ENCODE measurements at regions not wholly inside any gene's neighbourhood (a gene's known extent, or its start where the extent isn't known, plus 50 kb on each side); places are given as distances from the start of the nearest gene placed in this dataset.

DNA sequence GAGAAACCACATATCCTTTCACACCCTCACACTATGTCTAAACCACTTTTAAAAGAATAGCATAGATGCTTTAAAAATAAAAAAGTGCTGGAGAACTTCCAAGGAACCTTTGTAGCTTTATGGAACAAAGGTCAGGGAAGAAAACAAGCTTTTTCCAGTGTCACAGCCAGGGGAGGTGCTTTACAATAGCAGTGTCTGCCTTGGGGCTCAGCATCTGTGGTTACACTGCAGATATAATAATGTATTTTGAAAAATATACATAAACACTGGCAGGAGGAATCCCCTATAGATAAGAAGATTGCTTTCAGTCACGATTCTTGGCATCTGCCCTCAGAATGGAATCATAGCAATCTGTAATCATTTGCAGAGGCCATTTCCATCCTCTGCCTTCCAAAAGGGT is 362.4 kb upstream of the LRRC3B start:
- no peaks in the 10 kb centered on the region for H3K27me3 ChIP-seq (ENCODE audit: control insufficient read depth in 4 of 4, insufficient read depth in 4 of 4, low read length in 3 of 4)
- no peaks in the 10 kb centered on the region for H3K36me3 ChIP-seq (ENCODE audit: control insufficient read depth in 4 of 4, insufficient read depth in 3 of 4, low read depth in 1 of 4, low read length in 3 of 4)
- peaks cover 0 to 7% (median 0%) of the 10 kb centered on the region in 4 donors for H3K4me1 ChIP-seq (ENCODE audit: control insufficient read depth in 4 of 4, insufficient read depth in 4 of 4, low read length in 3 of 4)
- 24% methylated on average over 1 of the region's 1 CpG for WGBS
- H3K27ac ChIP-seq (ENCODE audit: low read depth in 1 of 2, low read length in 2 of 2) = no peak overlapping the region
- peaks cover 0 to 3% (median 0%) of the 10 kb centered on the region in 4 donors for H3K9me3 ChIP-seq (ENCODE audit: control insufficient read depth in 4 of 4, low read length in 3 of 4)
- DNase-seq (ENCODE audit: low spot score) = no peak
- no peak overlapping the region for H3K4me3 ChIP-seq (ENCODE audit: low read depth in 1 of 3, low read length in 3 of 3)
- TF ChIP-seq HNF4G (IDR thresholded peaks at IDR 0.05) (no peak), CTCF (IDR thresholded peaks at IDR 0.05; ENCODE audit: low read depth, low read length, missing input control) (no peak), YY1 (IDR thresholded peaks at IDR 0.05) (no peak), RXRA (IDR thresholded peaks at IDR 0.05) (peak in 1 of 2 donors; percentile 30), RAD21 (IDR thresholded peaks at IDR 0.05) (no peak)
- no peak overlapping the region for H3K9ac ChIP-seq (ENCODE audit: low read depth in 1 of 2, low read length in 2 of 2)

DNA sequence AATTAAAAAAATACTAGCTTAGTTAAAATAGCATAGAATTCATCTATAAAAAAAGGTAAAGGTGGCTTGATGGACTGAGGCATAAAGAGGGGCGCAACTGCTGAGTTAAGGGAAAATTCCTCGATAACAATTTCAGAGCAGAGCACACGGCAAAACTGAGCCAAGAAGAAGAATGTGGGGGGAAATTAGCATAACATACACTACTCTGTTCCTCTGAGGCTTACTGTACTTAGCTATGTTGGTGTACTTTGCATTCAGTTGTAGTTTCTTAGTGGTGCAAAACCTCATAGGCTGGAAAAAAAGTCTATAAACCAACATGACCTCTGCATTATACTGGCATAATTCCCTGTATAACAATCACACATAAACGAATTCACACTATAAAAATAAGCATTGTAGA is 357.9 kb upstream of the LRRC3B start:
- no peak for TF ChIP-seq ZBTB33 (IDR thresholded peaks at IDR 0.05)
- no peak for TF ChIP-seq GABPA (IDR thresholded peaks at IDR 0.05 in 1 of 2, conservative IDR thresholded peaks at IDR 0.05 in 1 of 2)
- no peak for TF ChIP-seq HNF4G (IDR thresholded peaks at IDR 0.05)
- TF ChIP-seq, protein P1, sequence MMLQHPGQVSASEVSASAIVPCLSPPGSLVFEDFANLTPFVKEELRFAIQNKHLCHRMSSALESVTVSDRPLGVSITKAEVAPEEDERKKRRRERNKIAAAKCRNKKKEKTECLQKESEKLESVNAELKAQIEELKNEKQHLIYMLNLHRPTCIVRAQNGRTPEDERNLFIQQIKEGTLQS (IDR thresholded peaks at IDR 0.05) = no peak
- TF ChIP-seq, protein P2, sequence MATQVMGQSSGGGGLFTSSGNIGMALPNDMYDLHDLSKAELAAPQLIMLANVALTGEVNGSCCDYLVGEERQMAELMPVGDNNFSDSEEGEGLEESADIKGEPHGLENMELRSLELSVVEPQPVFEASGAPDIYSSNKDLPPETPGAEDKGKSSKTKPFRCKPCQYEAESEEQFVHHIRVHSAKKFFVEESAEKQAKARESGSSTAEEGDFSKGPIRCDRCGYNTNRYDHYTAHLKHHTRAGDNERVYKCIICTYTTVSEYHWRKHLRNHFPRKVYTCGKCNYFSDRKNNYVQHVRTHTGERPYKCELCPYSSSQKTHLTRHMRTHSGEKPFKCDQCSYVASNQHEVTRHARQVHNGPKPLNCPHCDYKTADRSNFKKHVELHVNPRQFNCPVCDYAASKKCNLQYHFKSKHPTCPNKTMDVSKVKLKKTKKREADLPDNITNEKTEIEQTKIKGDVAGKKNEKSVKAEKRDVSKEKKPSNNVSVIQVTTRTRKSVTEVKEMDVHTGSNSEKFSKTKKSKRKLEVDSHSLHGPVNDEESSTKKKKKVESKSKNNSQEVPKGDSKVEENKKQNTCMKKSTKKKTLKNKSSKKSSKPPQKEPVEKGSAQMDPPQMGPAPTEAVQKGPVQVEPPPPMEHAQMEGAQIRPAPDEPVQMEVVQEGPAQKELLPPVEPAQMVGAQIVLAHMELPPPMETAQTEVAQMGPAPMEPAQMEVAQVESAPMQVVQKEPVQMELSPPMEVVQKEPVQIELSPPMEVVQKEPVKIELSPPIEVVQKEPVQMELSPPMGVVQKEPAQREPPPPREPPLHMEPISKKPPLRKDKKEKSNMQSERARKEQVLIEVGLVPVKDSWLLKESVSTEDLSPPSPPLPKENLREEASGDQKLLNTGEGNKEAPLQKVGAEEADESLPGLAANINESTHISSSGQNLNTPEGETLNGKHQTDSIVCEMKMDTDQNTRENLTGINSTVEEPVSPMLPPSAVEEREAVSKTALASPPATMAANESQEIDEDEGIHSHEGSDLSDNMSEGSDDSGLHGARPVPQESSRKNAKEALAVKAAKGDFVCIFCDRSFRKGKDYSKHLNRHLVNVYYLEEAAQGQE (IDR thresholded peaks at IDR 0.05) = no peak
- TF ChIP-seq RXRA (IDR thresholded peaks at IDR 0.05) = no peak
- no peak for TF ChIP-seq JUND (IDR thresholded peaks at IDR 0.05)
- no peak for TF ChIP-seq SP1 (IDR thresholded peaks at IDR 0.05)
- no peak for TF ChIP-seq HNF4A (conservative IDR thresholded peaks at IDR 0.05)
- TF ChIP-seq YY1 (IDR thresholded peaks at IDR 0.05) = no peak
- no peak for TF ChIP-seq NR2F2 (IDR thresholded peaks at IDR 0.05)
- no peak for TF ChIP-seq RAD21 (IDR thresholded peaks at IDR 0.05)
- no peak for TF ChIP-seq TAF1 (conservative IDR thresholded peaks at IDR 0.05)
- no peak for TF ChIP-seq FOXA1 (IDR thresholded peaks at IDR 0.05)
- no peak for TF ChIP-seq EGR1 (IDR thresholded peaks at IDR 0.05; ENCODE audit: low read depth in 2 of 2)
- no peak for TF ChIP-seq MAX (IDR thresholded peaks at IDR 0.05)
- TF ChIP-seq CTCF (IDR thresholded peaks at IDR 0.05; ENCODE audit: low read depth, low read length, missing input control) = no peak
- H3K36me3 ChIP-seq (ENCODE audit: control insufficient read depth in 4 of 4, insufficient read depth in 3 of 4, low read depth in 1 of 4, low read length in 3 of 4) = no peaks in the 10 kb centered on the region
- no peak overlapping the region for H3K27ac ChIP-seq (ENCODE audit: low read depth in 1 of 2, low read length in 2 of 2)
- peaks cover 0 to 2% (median 0%) of the 10 kb centered on the region in 4 donors for H3K27me3 ChIP-seq (ENCODE audit: control insufficient read depth in 4 of 4, insufficient read depth in 4 of 4, low read length in 3 of 4)
- no peak overlapping the region for H3K4me3 ChIP-seq (ENCODE audit: low read depth in 1 of 3, low read length in 3 of 3)
- H3K9me3 ChIP-seq (ENCODE audit: control insufficient read depth in 4 of 4, low read length in 3 of 4) = no peaks in the 10 kb centered on the region
- 76% methylated on average over 4 of the region's 4 CpGs for WGBS
- no peak for DNase-seq (ENCODE audit: low spot score)
- H3K4me1 ChIP-seq (ENCODE audit: control insufficient read depth in 4 of 4, insufficient read depth in 4 of 4, low read length in 3 of 4) = peaks cover 0 to 4% (median 0%) of the 10 kb centered on the region in 4 donors
- no peak overlapping the region for H3K9ac ChIP-seq (ENCODE audit: low read depth in 1 of 2, low read length in 2 of 2)

All from liver (tissue), 8 donors.